ENCODE measurements at regions not wholly inside any gene's neighbourhood (a gene's known extent, or its start where the extent isn't known, plus 50 kb on each side); places are given as distances from the start of the nearest gene placed in this dataset.

DNA sequence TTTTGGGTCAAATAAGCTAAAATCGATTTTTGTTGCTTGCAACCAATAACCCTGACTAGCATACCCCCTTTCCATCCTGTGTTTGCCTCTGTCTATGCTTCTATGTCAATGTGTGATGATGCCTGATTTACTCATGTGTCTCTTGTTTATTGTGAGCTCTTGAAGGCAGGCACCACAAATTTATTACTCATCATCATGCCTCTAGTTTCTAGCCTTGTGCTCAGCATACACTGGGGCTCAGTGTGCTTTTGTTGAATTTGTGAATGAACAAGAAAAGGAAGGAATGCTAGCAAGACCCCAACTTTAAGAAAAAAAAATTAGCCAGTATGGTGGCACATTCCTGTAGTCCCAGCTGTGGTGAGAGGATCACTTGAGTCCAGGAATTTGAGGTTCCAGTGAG, 119.1 kb upstream of the GPR139 start:
- TF ChIP-seq CTCF (conservative IDR thresholded peaks at IDR 0.05 in 1 of 2, IDR thresholded peaks at IDR 0.05 in 1 of 2; ENCODE audit: extremely low read depth in 1 of 2, insufficient read depth in 1 of 2, low read depth in 1 of 2, low read length in 2 of 2) (no peak), EZH2 (IDR thresholded peaks at IDR 0.05; ENCODE audit: borderline replicate concordance, low read length) (no peak)
